ENCODE measurements at regions not wholly inside any gene's neighbourhood (a gene's known extent, or its start where the extent isn't known, plus 50 kb on each side); places are given as distances from the start of the nearest gene placed in this dataset.

- TF ChIP-seq CTCF (conservative IDR thresholded peaks at IDR 0.05; ENCODE audit: low read depth, low read length) (no peak), EZH2phosphoT487 (IDR thresholded peaks at IDR 0.05; ENCODE audit: borderline replicate concordance, low read length) (no peak)
These were observed 1712.2 kb downstream of the GRIK2 start for GRCh38 chr6:103105686-103106085.

All from PC-3 (cell line).